DND-41 (cell line): ENCODE measurements at regions not wholly inside any gene's neighbourhood (a gene's known extent, or its start where the extent isn't known, plus 50 kb on each side); places are given as distances from the start of the nearest gene placed in this dataset.

Experiments used
- ATAC-seq: fragments of 200-7000 bp; cut with Tn5 transposase; 3 replicates; pipeline ENCODE4 v1.9.1; 2021; ENCODE audit warnings: low read depth; ENCODE audit not compliant: insufficient read depth
- DNase-seq: peaks from one replicate; pipeline ENCODE4 v3.0.0-alpha.2; 2020
- H2AFZ ChIP-seq: 2 replicates; pipeline ENCODE4 v1.6.0; 2012; ENCODE audit warnings: low read depth, low read length
- H3K27ac ChIP-seq: 2 replicates; pipeline ENCODE4 v1.5.1; 2012; ENCODE audit warnings: low read length, inconsistent platforms
- H3K27me3 ChIP-seq: fragments of 200-600 bp; sonication (generic); 2 replicates; pipeline ENCODE4 v1.6.0; 2012; ENCODE audit warnings: low read length, mild to moderate bottlenecking, inconsistent platforms; ENCODE audit not compliant: insufficient read depth, poor library complexity
- H3K36me3 ChIP-seq: 2 replicates; pipeline ENCODE4 v1.5.1; 2012; ENCODE audit warnings: low read length, inconsistent platforms; ENCODE audit not compliant: insufficient read depth
- H3K4me1 ChIP-seq: 2 replicates; pipeline ENCODE4 v1.5.1; 2012; ENCODE audit warnings: mild to moderate bottlenecking, low read length; ENCODE audit not compliant: insufficient read depth
- H3K4me2 ChIP-seq: 2 replicates; pipeline ENCODE4 v1.6.0; 2012; ENCODE audit warnings: mild to moderate bottlenecking, moderate library complexity, low read length, inconsistent platforms; ENCODE audit not compliant: insufficient read depth
- H3K4me3 ChIP-seq, 2 experiments: fragments of 200-600 bp in 1 of 2; shearing (Covaris generic) in 1 of 2; 2 replicates each; pipeline ENCODE4 v1.5.1; 2012 to 2016; ENCODE audit warnings: inconsistent platforms in 2 of 2, low read length in 2 of 2, mild to moderate bottlenecking in 2 of 2, low read depth in 1 of 2, moderate library complexity in 1 of 2
- H3K79me2 ChIP-seq: 2 replicates; pipeline ENCODE4 v1.6.0; 2012; ENCODE audit warnings: low read length, inconsistent platforms; ENCODE audit not compliant: insufficient read depth
- H3K9ac ChIP-seq: 2 replicates; pipeline ENCODE4 v1.6.0; 2012; ENCODE audit warnings: low read depth, mild to moderate bottlenecking, inconsistent platforms, low read length, moderate library complexity
- H3K9me3 ChIP-seq: 2 replicates; pipeline ENCODE4 v1.5.1; 2012; ENCODE audit warnings: low read length, moderate library complexity, mild to moderate bottlenecking, inconsistent platforms; ENCODE audit not compliant: insufficient read depth, severe bottlenecking
- H4K20me1 ChIP-seq: 2 replicates; pipeline ENCODE4 v1.6.0; 2012; ENCODE audit warnings: low read length; ENCODE audit not compliant: insufficient read depth
- CTCF ChIP-seq: IDR thresholded peaks from 2 replicates; pipeline ENCODE4 v1.5.1; 2012; ENCODE audit warnings: borderline replicate concordance, low read length, moderate library complexity, mild to moderate bottlenecking; ENCODE audit not compliant: poor library complexity, severe bottlenecking; ENCODE audit errors: extremely low read depth
- EZH2 ChIP-seq: IDR thresholded peaks from 3 replicates; pipeline ENCODE4 v1.6.1; 2012; ENCODE audit warnings: borderline replicate concordance, low read depth, mild to moderate bottlenecking, moderate library complexity, low read length, inconsistent platforms; ENCODE audit not compliant: severe bottlenecking

GRCh38 chr4:8706216-8707044 lies 113.9 kb downstream of the CPZ start:
- no peak for TF ChIP-seq CTCF
- TF ChIP-seq EZH2: no peak
- Histone ChIP-seq H3K4me3 (no peak overlapping the region), H3K36me3 (no peaks in the 10 kb centered on the region), H3K9ac (no peak overlapping the region), H2AFZ (no peak overlapping the region), H3K79me2 (no peaks in the 10 kb centered on the region), H3K4me2 (no peak overlapping the region), H3K27me3 (no peaks in the 10 kb centered on the region), H3K27ac (no peak overlapping the region), H3K9me3 (peaks cover 5% of the 10 kb centered on the region), H3K4me1 (no peaks in the 10 kb centered on the region), H4K20me1 (no peaks in the 10 kb centered on the region)
- no peak for ATAC-seq
- DNase-seq: no peak

GRCh38 chr4:8705161-8706145 lies 112.9 kb downstream of the CPZ start:
- H3K9me3 ChIP-seq: no peaks in the 10 kb centered on the region
- H4K20me1 ChIP-seq: no peaks in the 10 kb centered on the region
- H3K4me1 ChIP-seq: no peaks in the 10 kb centered on the region
- DNase-seq: no peak
- no peak for TF ChIP-seq EZH2
- TF ChIP-seq CTCF: no peak
- H3K4me3 ChIP-seq: no peak overlapping the region
- H3K27ac ChIP-seq: no peak overlapping the region
- H3K4me2 ChIP-seq: no peak overlapping the region
- ATAC-seq: no peak
- no peak overlapping the region for H2AFZ ChIP-seq
- no peak overlapping the region for H3K9ac ChIP-seq
- no peaks in the 10 kb centered on the region for H3K79me2 ChIP-seq
- no peaks in the 10 kb centered on the region for H3K27me3 ChIP-seq
- H3K36me3 ChIP-seq: no peaks in the 10 kb centered on the region

GRCh38 chr4:8704632-8705031 lies 112.1 kb downstream of the CPZ start:
- Histone ChIP-seq H3K79me2 (no peaks in the 10 kb centered on the region), H3K27ac (no peak overlapping the region), H2AFZ (no peak overlapping the region), H3K9me3 (no peaks in the 10 kb centered on the region), H3K4me3 (no peak overlapping the region), H3K9ac (no peak overlapping the region), H3K4me1 (no peaks in the 10 kb centered on the region), H3K36me3 (no peaks in the 10 kb centered on the region), H4K20me1 (no peaks in the 10 kb centered on the region), H3K27me3 (no peaks in the 10 kb centered on the region), H3K4me2 (no peak overlapping the region)
- ATAC-seq: no peak
- TF ChIP-seq EZH2: no peak
- no peak for TF ChIP-seq CTCF
- no peak for DNase-seq
